ENCODE measurements at regions not wholly inside any gene's neighbourhood (a gene's known extent, or its start where the extent isn't known, plus 50 kb on each side); places are given as distances from the start of the nearest gene placed in this dataset.

- DNase-seq (ENCODE audit: low read depth in 2 of 2) = peak in 1 of 2 donors; percentile 0
Observed at GRCh38 chr5:12385095-12385494, 480.8 kb upstream of the CTNND2 start.

- no peak for DNase-seq (ENCODE audit: low read depth in 2 of 2)
Observed at GRCh38 chr5:12384005-12384404, 479.8 kb upstream of the CTNND2 start.

GRCh38 chr5:12367973-12368372 lies 463.7 kb upstream of the CTNND2 start:
- no peak for DNase-seq (ENCODE audit: low read depth in 2 of 2)

GRCh38 chr5:12360218-12360617 lies 456.0 kb upstream of the CTNND2 start:
- no peak for DNase-seq (ENCODE audit: low read depth in 2 of 2)

GRCh38 chr5:12358371-12359090 lies 454.3 kb upstream of the CTNND2 start:
- DNase-seq (ENCODE audit: low read depth in 2 of 2) = no peak

- no peak for DNase-seq (ENCODE audit: low read depth in 2 of 2)
Observed at GRCh38 chr5:12357626-12358025, 453.4 kb upstream of the CTNND2 start.

- no peak for DNase-seq (ENCODE audit: low read depth in 2 of 2)
Observed at GRCh38 chr5:12354686-12355085, 450.4 kb upstream of the CTNND2 start.

- DNase-seq (ENCODE audit: low read depth in 2 of 2) = no peak
Observed at GRCh38 chr5:12343558-12343957, 439.3 kb upstream of the CTNND2 start.

- no peak for DNase-seq (ENCODE audit: low read depth in 2 of 2)
Observed at GRCh38 chr5:12335938-12336337, 431.7 kb upstream of the CTNND2 start.

- DNase-seq (ENCODE audit: low read depth in 2 of 2) = no peak
Observed at GRCh38 chr5:12332480-12332879, 428.2 kb upstream of the CTNND2 start.

GRCh38 chr5:12330993-12331588 lies 426.8 kb upstream of the CTNND2 start:
- no peak for DNase-seq (ENCODE audit: low read depth in 2 of 2)

- no peak for DNase-seq (ENCODE audit: low read depth in 2 of 2)
Observed at GRCh38 chr5:12330381-12330780, 426.1 kb upstream of the CTNND2 start.

- no peak for DNase-seq (ENCODE audit: low read depth in 2 of 2)
Observed at GRCh38 chr5:12323637-12324229, 419.5 kb upstream of the CTNND2 start.

- DNase-seq (ENCODE audit: low read depth in 2 of 2) = no peak
Observed at GRCh38 chr5:12322042-12322441, 417.8 kb upstream of the CTNND2 start.

GRCh38 chr5:12320331-12320730 lies 416.1 kb upstream of the CTNND2 start:
- no peak for DNase-seq (ENCODE audit: low read depth in 2 of 2)

GRCh38 chr5:12316812-12317211 lies 412.6 kb upstream of the CTNND2 start:
- DNase-seq (ENCODE audit: low read depth in 2 of 2) = no peak

- DNase-seq (ENCODE audit: low read depth in 2 of 2) = no peak
Observed at GRCh38 chr5:12315461-12315860, 411.2 kb upstream of the CTNND2 start.

GRCh38 chr5:12313602-12314001 lies 409.4 kb upstream of the CTNND2 start:
- DNase-seq (ENCODE audit: low read depth in 2 of 2) = no peak

- DNase-seq (ENCODE audit: low read depth in 2 of 2) = no peak
Observed at GRCh38 chr5:12312343-12312742, 408.1 kb upstream of the CTNND2 start.

- no peak for DNase-seq (ENCODE audit: low read depth in 2 of 2)
Observed at GRCh38 chr5:12294151-12294550, 389.9 kb upstream of the CTNND2 start.

- DNase-seq (ENCODE audit: low read depth in 2 of 2) = peak; percentile 0 to 1
Observed at GRCh38 chr5:12292610-12293204, 388.5 kb upstream of the CTNND2 start.

- no peak for DNase-seq (ENCODE audit: low read depth in 2 of 2)
Observed at GRCh38 chr5:12284604-12285003, 380.4 kb upstream of the CTNND2 start.

All from lung microvascular endothelial cell (primary cell).